Panc1 (cell line): ENCODE measurements at regions not wholly inside any gene's neighbourhood (a gene's known extent, or its start where the extent isn't known, plus 50 kb on each side); places are given as distances from the start of the nearest gene placed in this dataset.

Source experiments
- POLR2AphosphoS5 ChIP-seq: IDR thresholded peaks from 2 replicates; pipeline ENCODE4 v1.6.1; 2012; ENCODE audit warnings: mild to moderate bottlenecking, low read depth, low read length, moderate library complexity
- SIN3A ChIP-seq: IDR thresholded peaks from 2 replicates; pipeline ENCODE4 v1.6.1; 2012; ENCODE audit warnings: low read depth, mild to moderate bottlenecking, low read length, moderate library complexity, borderline replicate concordance; ENCODE audit not compliant: insufficient read depth
- TCF7L2 ChIP-seq: IDR thresholded peaks from 2 replicates; pipeline ENCODE4 v1.6.1; 2011; ENCODE audit warnings: mild to moderate bottlenecking, low read depth, low read length, inconsistent platforms
- TF ChIP-seq, protein P1 (sequence below): fragments of 450-650 bp; IDR thresholded peaks from 2 replicates; pipeline ENCODE4 v1.5.1; 2017; ENCODE audit warnings: mild to moderate bottlenecking
- TF ChIP-seq, protein P2 (sequence below), 2 experiments: IDR thresholded peaks; 2 replicates each; pipeline ENCODE4 v1.6.1; 2011 to 2012; ENCODE audit warnings: low read depth in 2 of 2, control low read depth in 1 of 2, low read length in 1 of 2, mild to moderate bottlenecking in 1 of 2, moderate library complexity in 1 of 2; ENCODE audit not compliant: insufficient read depth in 1 of 2

DNA sequence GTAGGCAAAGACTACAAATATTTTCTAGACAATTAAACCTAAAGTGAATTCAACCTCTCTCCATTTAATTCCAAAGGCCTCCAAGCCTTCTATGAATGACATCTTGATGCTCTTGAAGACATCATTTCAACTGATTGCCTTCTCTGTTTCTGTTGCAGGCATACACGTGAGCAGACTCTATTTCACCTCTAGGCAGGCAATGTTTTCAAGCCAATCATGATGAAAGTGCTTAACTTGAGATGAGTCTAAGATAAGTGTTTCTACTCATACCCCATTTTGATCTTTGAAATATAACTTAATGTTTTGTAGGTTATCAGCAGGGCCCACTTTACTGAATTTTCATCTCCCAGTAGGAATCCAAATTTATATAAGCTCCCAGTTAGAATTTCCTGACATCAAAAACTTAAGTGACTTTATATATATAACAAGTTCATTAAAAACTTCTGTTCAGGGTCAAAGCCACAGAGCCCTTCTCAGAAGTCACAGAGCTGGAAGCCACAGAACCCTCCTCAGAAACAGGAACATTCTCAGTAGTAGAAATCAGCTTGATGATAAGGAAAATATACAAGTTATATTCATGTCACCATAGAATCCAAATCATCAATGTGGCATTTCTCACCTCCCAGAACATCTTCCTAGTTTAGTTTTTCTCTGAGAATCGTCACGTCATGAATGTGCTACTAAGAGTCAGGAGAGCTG, 108.5 kb downstream of the PHLDA1 start:
- TF ChIP-seq, protein P1, sequence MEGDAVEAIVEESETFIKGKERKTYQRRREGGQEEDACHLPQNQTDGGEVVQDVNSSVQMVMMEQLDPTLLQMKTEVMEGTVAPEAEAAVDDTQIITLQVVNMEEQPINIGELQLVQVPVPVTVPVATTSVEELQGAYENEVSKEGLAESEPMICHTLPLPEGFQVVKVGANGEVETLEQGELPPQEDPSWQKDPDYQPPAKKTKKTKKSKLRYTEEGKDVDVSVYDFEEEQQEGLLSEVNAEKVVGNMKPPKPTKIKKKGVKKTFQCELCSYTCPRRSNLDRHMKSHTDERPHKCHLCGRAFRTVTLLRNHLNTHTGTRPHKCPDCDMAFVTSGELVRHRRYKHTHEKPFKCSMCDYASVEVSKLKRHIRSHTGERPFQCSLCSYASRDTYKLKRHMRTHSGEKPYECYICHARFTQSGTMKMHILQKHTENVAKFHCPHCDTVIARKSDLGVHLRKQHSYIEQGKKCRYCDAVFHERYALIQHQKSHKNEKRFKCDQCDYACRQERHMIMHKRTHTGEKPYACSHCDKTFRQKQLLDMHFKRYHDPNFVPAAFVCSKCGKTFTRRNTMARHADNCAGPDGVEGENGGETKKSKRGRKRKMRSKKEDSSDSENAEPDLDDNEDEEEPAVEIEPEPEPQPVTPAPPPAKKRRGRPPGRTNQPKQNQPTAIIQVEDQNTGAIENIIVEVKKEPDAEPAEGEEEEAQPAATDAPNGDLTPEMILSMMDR, result no peak
- no peak for TF ChIP-seq SIN3A
- no peak for TF ChIP-seq TCF7L2
- TF ChIP-seq, protein P2, sequence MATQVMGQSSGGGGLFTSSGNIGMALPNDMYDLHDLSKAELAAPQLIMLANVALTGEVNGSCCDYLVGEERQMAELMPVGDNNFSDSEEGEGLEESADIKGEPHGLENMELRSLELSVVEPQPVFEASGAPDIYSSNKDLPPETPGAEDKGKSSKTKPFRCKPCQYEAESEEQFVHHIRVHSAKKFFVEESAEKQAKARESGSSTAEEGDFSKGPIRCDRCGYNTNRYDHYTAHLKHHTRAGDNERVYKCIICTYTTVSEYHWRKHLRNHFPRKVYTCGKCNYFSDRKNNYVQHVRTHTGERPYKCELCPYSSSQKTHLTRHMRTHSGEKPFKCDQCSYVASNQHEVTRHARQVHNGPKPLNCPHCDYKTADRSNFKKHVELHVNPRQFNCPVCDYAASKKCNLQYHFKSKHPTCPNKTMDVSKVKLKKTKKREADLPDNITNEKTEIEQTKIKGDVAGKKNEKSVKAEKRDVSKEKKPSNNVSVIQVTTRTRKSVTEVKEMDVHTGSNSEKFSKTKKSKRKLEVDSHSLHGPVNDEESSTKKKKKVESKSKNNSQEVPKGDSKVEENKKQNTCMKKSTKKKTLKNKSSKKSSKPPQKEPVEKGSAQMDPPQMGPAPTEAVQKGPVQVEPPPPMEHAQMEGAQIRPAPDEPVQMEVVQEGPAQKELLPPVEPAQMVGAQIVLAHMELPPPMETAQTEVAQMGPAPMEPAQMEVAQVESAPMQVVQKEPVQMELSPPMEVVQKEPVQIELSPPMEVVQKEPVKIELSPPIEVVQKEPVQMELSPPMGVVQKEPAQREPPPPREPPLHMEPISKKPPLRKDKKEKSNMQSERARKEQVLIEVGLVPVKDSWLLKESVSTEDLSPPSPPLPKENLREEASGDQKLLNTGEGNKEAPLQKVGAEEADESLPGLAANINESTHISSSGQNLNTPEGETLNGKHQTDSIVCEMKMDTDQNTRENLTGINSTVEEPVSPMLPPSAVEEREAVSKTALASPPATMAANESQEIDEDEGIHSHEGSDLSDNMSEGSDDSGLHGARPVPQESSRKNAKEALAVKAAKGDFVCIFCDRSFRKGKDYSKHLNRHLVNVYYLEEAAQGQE (IDR thresholded peaks at IDR 0.05; ENCODE audit: insufficient read depth in 1 of 2, low read depth in 2 of 2, low read length in 1 of 2), result no peak
- no peak for TF ChIP-seq POLR2AphosphoS5
